HCT116 (cell line): ENCODE measurements at regions not wholly inside any gene's neighbourhood (a gene's known extent, or its start where the extent isn't known, plus 50 kb on each side); places are given as distances from the start of the nearest gene placed in this dataset.

ENCODE experiments used
- ATAC-seq: fragments of 200-7000 bp; cut with Tn5 transposase; 2 replicates; pipeline ENCODE4 v1.9.1; 2020; ENCODE audit warnings: mild to moderate bottlenecking, moderate library complexity
- BruUV-seq: library from RNA; stranded (reverse); fragments of 400-500 nt; replicated peaks from 2 replicates; lab custom pipeline; 2021; lab: Mats Ljungman, UMichigan
- CTCF ChIA-PET: fragments of 300-600 bp; sonication (Branson Sonifier 250); formaldehyde crosslinking; loops from one replicate; lab custom pipeline; 2021; ENCODE audit warnings: antibody characterized with exemption; lab: Charles Lee
- POLR2A ChIA-PET: fragments of 300-600, 350-600 bp; sonication (Branson Sonifier 250); formaldehyde crosslinking; loops from one replicate; lab custom pipeline; 2021; ENCODE audit warnings: antibody characterized with exemption; lab: Charles Lee
- RAD21 ChIA-PET, 2 experiments: fragments of 300-600 bp; sonication (Branson Sonifier 250); formaldehyde crosslinking; loops; one replicate each; lab custom pipeline; 2023; ENCODE audit warnings: low total read pairs in 2 of 2; ENCODE audit not compliant: uncharacterized antibody in 2 of 2, unreplicated experiment in 2 of 2, low non-redundant PET in 1 of 2; lab: Charles Lee
- DNase-seq: peaks from one replicate; pipeline ENCODE4 v3.0.0-alpha.2; 2010; ENCODE audit warnings: low read depth, low spot score
- H2AFZ ChIP-seq: fragments of 200-600 bp; shearing (Covaris generic), sonication (generic); 2 replicates; pipeline ENCODE4 v1.6.1; 2017; ENCODE audit warnings: low read depth, mixed run types, mixed read lengths, antibody characterized with exemption, low read length; ENCODE audit not compliant: poor library complexity, severe bottlenecking
- H3K27ac ChIP-seq: 2 replicates; pipeline ENCODE4 v1.5.1; 2012; ENCODE audit warnings: low read depth, low read length
- H3K27me3 ChIP-seq: fragments of 200-600 bp; sonication (generic); 2 replicates; pipeline ENCODE4 v1.6.1; 2016; ENCODE audit warnings: mixed run types, low read length, mixed read lengths; ENCODE audit not compliant: insufficient read depth
- H3K36me3 ChIP-seq, 2 experiments: fragments of 200-500 bp in 1 of 2; fragments of 200-600 bp in 1 of 2; sonication (Bioruptor generic) in 1 of 2; sonication (generic) in 1 of 2; 2 replicates each; pipeline versions ENCODE4 v1.5.1 to v1.6.1; 2014 to 2016; ENCODE audit warnings: low read length in 2 of 2, inconsistent platforms in 1 of 2, mixed read lengths in 1 of 2, mixed run types in 1 of 2; ENCODE audit not compliant: insufficient read depth in 2 of 2, control insufficient read depth in 1 of 2
- H3K4me1 ChIP-seq, 2 experiments: fragments of 200-600 bp in 1 of 2; sonication (generic) in 1 of 2; 2 replicates each; pipeline versions ENCODE4 v1.5.1 to v1.6.1; 2012 to 2017; ENCODE audit warnings: low read length in 2 of 2, inconsistent platforms in 1 of 2, mild to moderate bottlenecking in 1 of 2, mixed read lengths in 1 of 2, mixed run types in 1 of 2, moderate library complexity in 1 of 2; ENCODE audit not compliant: insufficient read depth in 2 of 2, control insufficient read depth in 1 of 2
- H3K4me2 ChIP-seq: fragments of 200-600 bp; sonication (generic); 2 replicates; pipeline ENCODE4 v1.6.1; 2017; ENCODE audit warnings: mixed run types, low read length, mixed read lengths
- H3K4me3 ChIP-seq, 2 experiments: fragments of 200-600 bp in 1 of 2; sonication (generic) in 1 of 2; replicated peaks in 1 of 2; 2 replicates each; pipeline ENCODE4 v1.5.1; 2011 to 2016; ENCODE audit warnings: low read length in 2 of 2, control low read depth in 1 of 2, low read depth in 1 of 2, mild to moderate bottlenecking in 1 of 2, mixed read lengths in 1 of 2, mixed run types in 1 of 2
- H3K79me2 ChIP-seq: fragments of 200-600 bp; sonication (generic); 2 replicates; pipeline ENCODE4 v1.6.1; 2017; ENCODE audit warnings: mild to moderate bottlenecking, mixed run types, low read length, moderate library complexity, mixed read lengths; ENCODE audit not compliant: insufficient read depth
- H3K9ac ChIP-seq: fragments of 200-600 bp; sonication (generic); 2 replicates; pipeline ENCODE4 v1.6.1; 2016; ENCODE audit warnings: low read length, mixed read lengths
- H3K9me2 ChIP-seq: fragments of 200-600 bp; sonication (generic), shearing (Covaris generic); 2 replicates; pipeline ENCODE4 v1.6.1; 2017; ENCODE audit warnings: mixed run types, mild to moderate bottlenecking, moderate library complexity; ENCODE audit not compliant: insufficient read depth
- H3K9me3 ChIP-seq, 2 experiments: fragments of 200-500 bp in 1 of 2; fragments of 200-600 bp in 1 of 2; sonication (Bioruptor generic) in 1 of 2; sonication (generic) in 1 of 2; 2 replicates each; pipeline ENCODE4 v1.6.1; 2014 to 2017; ENCODE audit warnings: low read length in 2 of 2, mixed read lengths in 2 of 2, inconsistent platforms in 1 of 2, low read depth in 1 of 2, mild to moderate bottlenecking in 1 of 2, mixed run types in 1 of 2, moderate library complexity in 1 of 2; ENCODE audit not compliant: control insufficient read depth in 1 of 2, insufficient read depth in 1 of 2
- H4K20me1 ChIP-seq: fragments of 200-600 bp; sonication (generic), shearing (Covaris generic); 2 replicates; pipeline ENCODE4 v1.6.1; 2017; ENCODE audit warnings: mixed run types, mild to moderate bottlenecking, moderate library complexity; ENCODE audit not compliant: insufficient read depth
- CTCF ChIP-seq, 3 experiments: fragments of 200-600 bp in 1 of 3; sonication (generic) in 1 of 3; IDR thresholded peaks in 2 of 3; conservative IDR thresholded peaks in 1 of 3; 2 replicates each; pipeline ENCODE4 v1.5.1; 2012 to 2017; ENCODE audit warnings: low read depth in 2 of 3, low read length in 2 of 3, antibody characterized with exemption in 1 of 3, borderline replicate concordance in 1 of 3, control low read depth in 1 of 3, mild to moderate bottlenecking in 1 of 3, mixed read lengths in 1 of 3, mixed run types in 1 of 3, moderate library complexity in 1 of 3; ENCODE audit not compliant: insufficient read depth in 1 of 3
- EGR1 ChIP-seq: IDR thresholded peaks from 2 replicates; pipeline ENCODE4 v1.6.1; 2012; ENCODE audit warnings: low read depth
- EZH2 ChIP-seq: fragments of 200-600 bp; sonication (generic); IDR thresholded peaks from 2 replicates; pipeline ENCODE4 v1.6.1; 2017; ENCODE audit warnings: antibody characterized with exemption, mixed run types
- EZH2phosphoT487 ChIP-seq: fragments of 200-600 bp; IDR thresholded peaks from 2 replicates; pipeline ENCODE4 v1.6.1; 2018; ENCODE audit warnings: antibody characterized with exemption, borderline replicate concordance
- FOSL1 ChIP-seq: IDR thresholded peaks from 2 replicates; pipeline ENCODE4 v1.6.1; 2012; ENCODE audit warnings: low read depth
- JUND ChIP-seq: IDR thresholded peaks from 2 replicates; pipeline ENCODE4 v1.6.1; 2012
- POLR2A ChIP-seq: IDR thresholded peaks from 2 replicates; pipeline ENCODE4 v1.7.0; 2011; ENCODE audit warnings: borderline replicate concordance; ENCODE audit not compliant: insufficient read depth, insufficient read length; ENCODE audit errors: extremely low read depth
- POLR2AphosphoS5 ChIP-seq: IDR thresholded peaks from 2 replicates; pipeline ENCODE4 v1.6.1; 2011; ENCODE audit warnings: mild to moderate bottlenecking, low read depth, low read length, moderate library complexity
- SIN3A ChIP-seq: IDR thresholded peaks from 2 replicates; pipeline ENCODE4 v1.6.1; 2012; ENCODE audit warnings: low read depth
- SP1 ChIP-seq: IDR thresholded peaks from 2 replicates; pipeline ENCODE4 v1.6.1; 2012; ENCODE audit warnings: low read depth
- YY1 ChIP-seq: IDR thresholded peaks from 2 replicates; pipeline ENCODE4 v1.6.1; 2011; ENCODE audit warnings: low read length, low read depth, moderate library complexity, mild to moderate bottlenecking; ENCODE audit not compliant: insufficient replicate concordance; ENCODE audit errors: extremely low read depth
- ZNF274 ChIP-seq: fragments of 200-500 bp; sonication (Bioruptor generic); IDR thresholded peaks from 2 replicates; pipeline ENCODE4 v1.6.1; 2014; ENCODE audit warnings: mild to moderate bottlenecking, low read depth, low read length, inconsistent platforms
- intact Hi-C: fragments of 100-400 bp; cut with micrococcal nuclease; formaldehyde crosslinking; loops from 2 replicates; pipeline ENCODE4 v1.10.0; 2022
- TF ChIP-seq, protein P1 (sequence below): IDR thresholded peaks from 2 replicates; pipeline ENCODE4 v1.6.1; 2012; ENCODE audit warnings: low read depth
- TF ChIP-seq, protein P2 (sequence below): IDR thresholded peaks from 2 replicates; pipeline ENCODE4 v1.6.1; 2012
- TF ChIP-seq, protein P3 (sequence below): IDR thresholded peaks from 2 replicates; pipeline ENCODE4 v1.6.1; 2012

GRCh38 chr2:239545741-239546392, 145.0 kb upstream of the HDAC4 start:
- no peak for ATAC-seq
- H3K4me2 ChIP-seq = no peak overlapping the region
- BruUV-seq = no TSS peak
- RAD21 ChIA-PET = no interaction called here
- intact Hi-C loops = no loop called here
- no peaks in the 10 kb centered on the region for H3K36me3 ChIP-seq
- H3K9me2 ChIP-seq = no peaks in the 10 kb centered on the region
- H3K9ac ChIP-seq = no peak overlapping the region
- CTCF ChIA-PET = no interaction called here
- H3K79me2 ChIP-seq = no peaks in the 10 kb centered on the region
- DNase-seq = no peak
- no peak overlapping the region for H2AFZ ChIP-seq
- no peaks in the 10 kb centered on the region for H4K20me1 ChIP-seq
- H3K9me3 ChIP-seq = no peaks in the 10 kb centered on the region
- TF ChIP-seq FOSL1 = no peak
- H3K4me1 ChIP-seq = peaks cover 0 to 5% of the 10 kb centered on the region in 2 experiments; a peak in 2 of 4 replicates
- POLR2A ChIA-PET = no interaction called here
- H3K27me3 ChIP-seq = peaks cover 5% of the 10 kb centered on the region; the same call in 1 of the 2 replicates
- no peak overlapping the region for H3K27ac ChIP-seq
- H3K4me3 ChIP-seq = no peak overlapping the region

- Histone ChIP-seq H3K4me3 (no peak overlapping the region), H3K4me2 (no peak overlapping the region), H3K9me3 (no peaks in the 10 kb centered on the region), H2AFZ (no peak overlapping the region), H3K9me2 (no peaks in the 10 kb centered on the region), H3K4me1 (no peaks in the 10 kb centered on the region; a peak in 1 of 4 replicates), H3K9ac (no peak overlapping the region), H4K20me1 (no peaks in the 10 kb centered on the region), H3K36me3 (no peaks in the 10 kb centered on the region), H3K27me3 (peaks cover 5% of the 10 kb centered on the region; the same call in 1 of the 2 replicates), H3K79me2 (no peaks in the 10 kb centered on the region), H3K27ac (no peak overlapping the region)
- ChIA-PET RAD21 (no interaction called here), POLR2A (no interaction called here), CTCF (no interaction called here)
- ATAC-seq (no peak), DNase-seq (no peak)
- intact Hi-C loops = no loop called here
- no TSS peak for BruUV-seq
- TF ChIP-seq SP1 = no peak
- TF ChIP-seq POLR2A = no peak
- TF ChIP-seq ZNF274 = no peak
- TF ChIP-seq JUND = no peak
- no peak for TF ChIP-seq EZH2phosphoT487
- no peak for TF ChIP-seq CTCF (IDR thresholded peaks at IDR 0.05 in 2 of 3, conservative IDR thresholded peaks at IDR 0.05 in 1 of 3; ENCODE audit: borderline replicate concordance in 1 of 3, insufficient read depth in 1 of 3, low read depth in 2 of 3, low read length in 2 of 3)
- no peak for TF ChIP-seq EGR1
- TF ChIP-seq, protein P1, sequence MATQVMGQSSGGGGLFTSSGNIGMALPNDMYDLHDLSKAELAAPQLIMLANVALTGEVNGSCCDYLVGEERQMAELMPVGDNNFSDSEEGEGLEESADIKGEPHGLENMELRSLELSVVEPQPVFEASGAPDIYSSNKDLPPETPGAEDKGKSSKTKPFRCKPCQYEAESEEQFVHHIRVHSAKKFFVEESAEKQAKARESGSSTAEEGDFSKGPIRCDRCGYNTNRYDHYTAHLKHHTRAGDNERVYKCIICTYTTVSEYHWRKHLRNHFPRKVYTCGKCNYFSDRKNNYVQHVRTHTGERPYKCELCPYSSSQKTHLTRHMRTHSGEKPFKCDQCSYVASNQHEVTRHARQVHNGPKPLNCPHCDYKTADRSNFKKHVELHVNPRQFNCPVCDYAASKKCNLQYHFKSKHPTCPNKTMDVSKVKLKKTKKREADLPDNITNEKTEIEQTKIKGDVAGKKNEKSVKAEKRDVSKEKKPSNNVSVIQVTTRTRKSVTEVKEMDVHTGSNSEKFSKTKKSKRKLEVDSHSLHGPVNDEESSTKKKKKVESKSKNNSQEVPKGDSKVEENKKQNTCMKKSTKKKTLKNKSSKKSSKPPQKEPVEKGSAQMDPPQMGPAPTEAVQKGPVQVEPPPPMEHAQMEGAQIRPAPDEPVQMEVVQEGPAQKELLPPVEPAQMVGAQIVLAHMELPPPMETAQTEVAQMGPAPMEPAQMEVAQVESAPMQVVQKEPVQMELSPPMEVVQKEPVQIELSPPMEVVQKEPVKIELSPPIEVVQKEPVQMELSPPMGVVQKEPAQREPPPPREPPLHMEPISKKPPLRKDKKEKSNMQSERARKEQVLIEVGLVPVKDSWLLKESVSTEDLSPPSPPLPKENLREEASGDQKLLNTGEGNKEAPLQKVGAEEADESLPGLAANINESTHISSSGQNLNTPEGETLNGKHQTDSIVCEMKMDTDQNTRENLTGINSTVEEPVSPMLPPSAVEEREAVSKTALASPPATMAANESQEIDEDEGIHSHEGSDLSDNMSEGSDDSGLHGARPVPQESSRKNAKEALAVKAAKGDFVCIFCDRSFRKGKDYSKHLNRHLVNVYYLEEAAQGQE = no peak
- TF ChIP-seq SIN3A = no peak
- no peak for TF ChIP-seq EZH2
- TF ChIP-seq, protein P2, sequence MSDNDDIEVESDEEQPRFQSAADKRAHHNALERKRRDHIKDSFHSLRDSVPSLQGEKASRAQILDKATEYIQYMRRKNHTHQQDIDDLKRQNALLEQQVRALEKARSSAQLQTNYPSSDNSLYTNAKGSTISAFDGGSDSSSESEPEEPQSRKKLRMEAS = no peak
- no peak for TF ChIP-seq YY1
- TF ChIP-seq, protein P3, sequence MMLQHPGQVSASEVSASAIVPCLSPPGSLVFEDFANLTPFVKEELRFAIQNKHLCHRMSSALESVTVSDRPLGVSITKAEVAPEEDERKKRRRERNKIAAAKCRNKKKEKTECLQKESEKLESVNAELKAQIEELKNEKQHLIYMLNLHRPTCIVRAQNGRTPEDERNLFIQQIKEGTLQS = no peak
- no peak for TF ChIP-seq POLR2AphosphoS5
These were observed 144.2 kb upstream of the HDAC4 start for GRCh38 chr2:239544918-239545465.
